Esophagus squamous epithelium (tissue), 5 donors: ENCODE measurements at regions not wholly inside any gene's neighbourhood (a gene's known extent, or its start where the extent isn't known, plus 50 kb on each side); places are given as distances from the start of the nearest gene placed in this dataset.

Experiments
- DNase-seq: peaks from one replicate; lab custom pipeline; 2025; lab: John Stamatoyannopoulos, UW
- H3K27ac ChIP-seq, 4 donors: fragments of 200-600 bp; sonication (generic); one replicate each; pipeline ENCODE4 v1.5.1; 2016 to 2019; ENCODE audit warnings: mild to moderate bottlenecking in 1 of 4
- H3K27me3 ChIP-seq, 4 donors: fragments of 200-600 bp; sonication (generic); 1 replicate in 3 of 4; 2 replicates in 1 of 4; pipeline versions ENCODE4 v1.5.1 to v1.6.0; 2017 to 2021; ENCODE audit warnings: antibody characterized with exemption in 1 of 4
- H3K36me3 ChIP-seq, 3 donors: fragments of 200-600 bp; sonication (generic); one replicate each; pipeline ENCODE4 v1.5.1; 2016 to 2019
- H3K4me1 ChIP-seq, 3 donors: fragments of 200-600 bp; sonication (generic); one replicate each; pipeline ENCODE4 v1.5.1; 2017 to 2019
- H3K4me3 ChIP-seq, 4 donors: fragments of 200-600 bp; sonication (generic); 1 replicate in 3 of 4; 2 replicates in 1 of 4; pipeline ENCODE4 v1.5.1; 2016 to 2019; ENCODE audit warnings: mild to moderate bottlenecking in 2 of 4, moderate library complexity in 1 of 4
- H3K9me3 ChIP-seq, 3 donors: fragments of 200-600 bp; sonication (generic); one replicate each; pipeline ENCODE4 v1.5.1; 2016 to 2019
- POLR2A ChIP-seq, 4 donors: fragments of 450-650 bp; IDR thresholded peaks; one replicate each; pipeline ENCODE4 v1.6.1; 2017; ENCODE audit warnings: antibody characterized with exemption in 4 of 4, mild to moderate bottlenecking in 4 of 4, moderate library complexity in 3 of 4
- WGBS, 2 donors: methylation state at CpG; one replicate each; pipeline ENCODE4 v1.1.5; 2018; 5-methylcytosine and 5-hydroxymethylcytosine counted together
- intact Hi-C: fragments of 100-400 bp; cut with DNase I; formaldehyde crosslinking; loops from one replicate; pipeline ENCODE4 v1.15.0; 2022
- TF ChIP-seq, protein P1 (sequence below), 6 experiments: fragments of 450-650 bp in 4 of 6; fragments of 200-600 bp in 2 of 6; sonication (generic) in 2 of 6; IDR thresholded peaks; one replicate each; pipeline ENCODE4 v1.5.1; 2016 to 2019; ENCODE audit warnings: antibody characterized with exemption in 6 of 6, mild to moderate bottlenecking in 4 of 6, moderate library complexity in 4 of 6
- donor health status: DM: yes; HTN: yes; CAD: no.

DNA sequence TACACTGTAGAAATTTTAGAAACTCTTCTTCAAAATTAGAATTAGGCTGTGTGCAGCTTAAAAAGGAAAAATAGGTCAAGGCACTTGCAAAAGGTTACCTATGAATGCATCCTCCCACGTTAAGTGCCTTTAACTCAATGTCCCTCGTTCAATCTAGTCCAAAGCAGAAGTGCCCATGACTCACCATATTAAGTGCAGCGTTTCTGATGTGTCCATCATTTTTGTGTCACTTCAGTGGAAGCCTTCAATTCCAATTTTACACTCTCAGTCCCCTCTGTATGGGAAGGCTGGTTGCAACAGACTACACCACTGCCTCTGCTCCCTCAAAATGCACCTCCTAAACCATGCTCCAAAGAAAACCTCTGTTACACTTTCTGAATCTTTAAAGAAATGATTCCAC, 53.4 kb downstream of the FOXB1 start:
- H3K4me3 ChIP-seq: no peak overlapping the region
- H3K4me1 ChIP-seq: no peaks in the 10 kb centered on the region
- no peaks in the 10 kb centered on the region for H3K36me3 ChIP-seq
- no peak for TF ChIP-seq POLR2A (IDR thresholded peaks at IDR 0.05)
- DNase-seq: no peak
- peaks cover 0 to 14% (median 11%) of the 10 kb centered on the region in 3 donors for H3K9me3 ChIP-seq
- H3K27ac ChIP-seq: no peak overlapping the region
- 59 to 67% methylated on average over 3 of the region's 3 CpGs for WGBS, 2 donors
- intact Hi-C loops: no loop called here
- peaks cover 0 to 31% (median 0%) of the 10 kb centered on the region in 4 donors for H3K27me3 ChIP-seq

DNA sequence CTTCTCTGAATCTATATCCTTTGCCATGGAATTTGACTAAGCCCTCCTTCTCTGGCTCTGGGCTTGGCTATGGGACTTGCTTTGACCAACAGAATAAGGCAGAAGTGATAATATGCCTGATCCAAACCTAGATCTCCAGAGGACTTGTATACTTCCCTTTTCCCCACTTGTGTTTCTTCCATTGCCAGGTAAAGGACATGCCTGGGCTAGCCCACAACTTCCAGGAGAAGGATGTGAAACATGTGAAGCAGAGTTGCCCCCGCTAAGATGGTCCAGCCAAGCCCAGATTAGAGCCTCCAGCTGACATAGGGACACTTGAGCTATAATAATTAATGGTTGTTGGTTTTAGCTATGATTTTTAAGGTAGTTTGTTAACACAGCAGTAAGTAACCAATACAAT, 55.1 kb downstream of the FOXB1 start:
- peaks cover 0 to 29% (median 0%) of the 10 kb centered on the region in 4 donors for H3K27me3 ChIP-seq
- 58% methylated on average over 1 of the region's 1 CpG; no CpG with 5 or more reads in 1 of the 2 donors for WGBS, 2 donors
- no peaks in the 10 kb centered on the region for H3K4me1 ChIP-seq
- intact Hi-C loops: no loop called here
- H3K9me3 ChIP-seq: peaks cover 0 to 18% (median 11%) of the 10 kb centered on the region in 3 donors
- no peak overlapping the region for H3K27ac ChIP-seq
- TF ChIP-seq POLR2A (IDR thresholded peaks at IDR 0.05): no peak
- TF ChIP-seq, protein P1, sequence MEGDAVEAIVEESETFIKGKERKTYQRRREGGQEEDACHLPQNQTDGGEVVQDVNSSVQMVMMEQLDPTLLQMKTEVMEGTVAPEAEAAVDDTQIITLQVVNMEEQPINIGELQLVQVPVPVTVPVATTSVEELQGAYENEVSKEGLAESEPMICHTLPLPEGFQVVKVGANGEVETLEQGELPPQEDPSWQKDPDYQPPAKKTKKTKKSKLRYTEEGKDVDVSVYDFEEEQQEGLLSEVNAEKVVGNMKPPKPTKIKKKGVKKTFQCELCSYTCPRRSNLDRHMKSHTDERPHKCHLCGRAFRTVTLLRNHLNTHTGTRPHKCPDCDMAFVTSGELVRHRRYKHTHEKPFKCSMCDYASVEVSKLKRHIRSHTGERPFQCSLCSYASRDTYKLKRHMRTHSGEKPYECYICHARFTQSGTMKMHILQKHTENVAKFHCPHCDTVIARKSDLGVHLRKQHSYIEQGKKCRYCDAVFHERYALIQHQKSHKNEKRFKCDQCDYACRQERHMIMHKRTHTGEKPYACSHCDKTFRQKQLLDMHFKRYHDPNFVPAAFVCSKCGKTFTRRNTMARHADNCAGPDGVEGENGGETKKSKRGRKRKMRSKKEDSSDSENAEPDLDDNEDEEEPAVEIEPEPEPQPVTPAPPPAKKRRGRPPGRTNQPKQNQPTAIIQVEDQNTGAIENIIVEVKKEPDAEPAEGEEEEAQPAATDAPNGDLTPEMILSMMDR (IDR thresholded peaks at IDR 0.05): no peak
- no peaks in the 10 kb centered on the region for H3K36me3 ChIP-seq
- DNase-seq: no peak
- H3K4me3 ChIP-seq: no peak overlapping the region

DNA sequence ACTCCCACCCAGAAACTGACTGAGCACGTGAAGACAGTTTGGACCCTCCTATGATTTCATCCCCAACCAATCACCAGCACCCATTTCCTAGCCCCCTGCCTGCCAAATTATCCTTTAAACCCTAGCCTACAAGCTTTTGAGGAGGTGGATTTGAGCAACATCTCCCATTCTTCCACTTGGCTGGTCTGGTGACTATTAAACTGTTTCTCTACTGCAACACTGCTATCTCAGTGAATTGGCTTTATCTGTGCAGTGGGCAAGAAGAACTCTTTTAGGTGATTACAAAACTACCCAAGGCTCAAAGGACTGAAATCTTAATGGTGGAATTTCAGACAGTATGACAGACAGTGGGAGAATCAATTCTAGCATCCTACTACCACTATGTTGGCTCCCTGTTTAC, 57.6 kb downstream of the FOXB1 start:
- no peak for TF ChIP-seq POLR2A (IDR thresholded peaks at IDR 0.05)
- TF ChIP-seq, protein P1 (IDR thresholded peaks at IDR 0.05): no peak
- Histone ChIP-seq H3K4me1 (no peaks in the 10 kb centered on the region), H3K36me3 (no peaks in the 10 kb centered on the region), H3K27me3 (peaks cover 0 to 18% (median 0%) of the 10 kb centered on the region in 4 donors), H3K4me3 (no peak overlapping the region), H3K9me3 (peaks cover 0 to 18% (median 11%) of the 10 kb centered on the region in 3 donors), H3K27ac (no peak overlapping the region)
- no peak for DNase-seq
- 69 to 87% methylated on average over 1 of the region's 1 CpG for WGBS, 2 donors
- intact Hi-C loops: no loop called here

DNA sequence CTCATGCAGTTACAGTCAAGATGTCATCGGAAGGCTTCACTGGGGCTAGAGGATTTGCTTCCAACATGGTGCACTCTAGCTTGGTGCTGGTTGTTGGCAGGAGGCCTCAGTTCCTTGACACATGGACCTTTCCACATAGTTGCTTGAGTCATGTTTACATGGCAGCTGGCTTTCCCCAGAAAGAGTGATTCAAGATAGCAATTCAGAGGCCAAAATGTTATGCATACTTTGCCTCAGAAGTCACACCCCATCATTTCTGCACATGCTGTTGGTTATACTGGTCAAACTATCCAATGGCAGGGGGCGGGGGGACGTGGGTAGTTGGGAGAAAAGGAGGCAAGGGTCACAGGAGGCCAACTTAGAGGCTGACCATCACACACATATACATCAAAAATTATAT, 58.7 kb downstream of the FOXB1 start:
- TF ChIP-seq, protein P1 (IDR thresholded peaks at IDR 0.05): no peak
- no peak for TF ChIP-seq POLR2A (IDR thresholded peaks at IDR 0.05)
- no peak for DNase-seq
- intact Hi-C loops: no loop called here

DNA sequence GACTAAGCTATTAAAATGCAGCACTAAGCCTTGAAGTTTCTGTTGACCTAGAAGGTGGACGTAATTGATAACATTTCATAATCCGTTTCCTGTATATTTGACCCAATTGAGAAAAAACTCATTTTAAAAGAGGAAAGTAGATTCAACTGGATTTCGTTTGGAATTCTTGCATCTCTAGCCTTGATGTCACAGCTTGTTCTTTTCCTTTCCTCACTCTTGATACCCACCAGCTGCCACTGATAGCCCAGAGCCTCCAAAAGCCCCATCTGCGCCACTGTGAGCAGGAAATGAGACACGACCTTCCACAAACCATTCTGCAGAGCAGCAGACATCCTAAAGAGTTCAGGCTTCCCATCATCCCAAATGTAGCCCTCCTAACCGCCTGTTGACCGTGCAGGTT, 61.8 kb downstream of the FOXB1 start:
- Histone ChIP-seq H3K9me3 (peaks cover 0 to 18% (median 11%) of the 10 kb centered on the region in 3 donors), H3K27ac (no peak overlapping the region), H3K4me3 (no peak overlapping the region), H3K27me3 (peaks cover 0 to 8% (median 0%) of the 10 kb centered on the region in 4 donors), H3K4me1 (peaks cover 0 to under 1% (median 0%) of the 10 kb centered on the region in 3 donors), H3K36me3 (no peaks in the 10 kb centered on the region)
- TF ChIP-seq, protein P1 (IDR thresholded peaks at IDR 0.05): no peak
- no peak for TF ChIP-seq POLR2A (IDR thresholded peaks at IDR 0.05)
- DNase-seq: no peak
- WGBS, 2 donors: 64 to 65% methylated on average over 6 to 7 of the region's 7 CpGs
- intact Hi-C loops: no loop called here

More for the DNA sequence above, 58.7 kb downstream of the FOXB1 start:
- Histone ChIP-seq H3K36me3 (no peaks in the 10 kb centered on the region), H3K4me1 (no peaks in the 10 kb centered on the region), H3K27me3 (peaks cover 0 to 18% (median 0%) of the 10 kb centered on the region in 4 donors), H3K4me3 (no peak overlapping the region), H3K9me3 (peaks cover 0 to 18% (median 11%) of the 10 kb centered on the region in 3 donors), H3K27ac (no peak overlapping the region)
- 71 to 73% methylated on average over 3 of the region's 3 CpGs for WGBS, 2 donors
